Ureter (tissue), 1 donor: ENCODE measurements at regions not wholly inside any gene's neighbourhood (a gene's known extent, or its start where the extent isn't known, plus 50 kb on each side); places are given as distances from the start of the nearest gene placed in this dataset.
A peak's percentile ranks its signal among the peaks of the same experiment; 100 is the strongest.

ENCODE experiments used
- DNase-seq: peaks from one replicate; pipeline ENCODE4 v3.0.0-alpha.2; 2020; ENCODE audit warnings: low spot score
- donor health status: DM: yes; HTN: yes; CAD: no.

GRCh38 chr15:70308735-70309434 is 211.2 kb upstream of the TLE3 start:
- peak; percentile 22 for DNase-seq

GRCh38 chr15:70308011-70308734 is 210.5 kb upstream of the TLE3 start:
- DNase-seq: peak; percentile 42

GRCh38 chr15:70306582-70306981 is 208.9 kb upstream of the TLE3 start:
- peak; percentile 14 for DNase-seq

- DNase-seq: no peak
These were observed 208.4 kb upstream of the TLE3 start for GRCh38 chr15:70306081-70306480.

GRCh38 chr15:70303981-70304380 is 206.3 kb upstream of the TLE3 start:
- DNase-seq: no peak

- DNase-seq: no peak
These were observed 204.6 kb upstream of the TLE3 start for GRCh38 chr15:70302360-70302759.

GRCh38 chr15:70301396-70301795 is 203.7 kb upstream of the TLE3 start:
- DNase-seq: no peak

GRCh38 chr15:70299931-70300869 is 202.5 kb upstream of the TLE3 start:
- DNase-seq: no peak

- DNase-seq: no peak
These were observed 199.8 kb upstream of the TLE3 start for GRCh38 chr15:70297465-70298058.

GRCh38 chr15:70294731-70295305 is 197.1 kb upstream of the TLE3 start:
- DNase-seq: no peak

GRCh38 chr15:70293591-70294470 is 196.1 kb upstream of the TLE3 start:
- DNase-seq: no peak

- no peak for DNase-seq
These were observed 195.4 kb upstream of the TLE3 start for GRCh38 chr15:70293138-70293537.

- no peak for DNase-seq
These were observed 194.5 kb upstream of the TLE3 start for GRCh38 chr15:70292076-70292760.

GRCh38 chr15:70291305-70292075 is 193.8 kb upstream of the TLE3 start:
- DNase-seq: no peak

GRCh38 chr15:70290708-70291107 is 193.0 kb upstream of the TLE3 start:
- no peak for DNase-seq

- DNase-seq: no peak
These were observed 191.7 kb upstream of the TLE3 start for GRCh38 chr15:70289191-70289955.

GRCh38 chr15:70286113-70286806 is 188.5 kb upstream of the TLE3 start:
- no peak for DNase-seq
